M059J (cell line): ENCODE measurements at regions not wholly inside any gene's neighbourhood (a gene's known extent, or its start where the extent isn't known, plus 50 kb on each side); places are given as distances from the start of the nearest gene placed in this dataset.

Experiments used
- DNase-seq: peaks from one replicate; pipeline ENCODE4 v3.0.0-alpha.2; 2012; ENCODE audit warnings: low read depth

GRCh38 chr15:29952225-29952624 lies 130.0 kb upstream of the TJP1 start:
- no peak for DNase-seq

DNA sequence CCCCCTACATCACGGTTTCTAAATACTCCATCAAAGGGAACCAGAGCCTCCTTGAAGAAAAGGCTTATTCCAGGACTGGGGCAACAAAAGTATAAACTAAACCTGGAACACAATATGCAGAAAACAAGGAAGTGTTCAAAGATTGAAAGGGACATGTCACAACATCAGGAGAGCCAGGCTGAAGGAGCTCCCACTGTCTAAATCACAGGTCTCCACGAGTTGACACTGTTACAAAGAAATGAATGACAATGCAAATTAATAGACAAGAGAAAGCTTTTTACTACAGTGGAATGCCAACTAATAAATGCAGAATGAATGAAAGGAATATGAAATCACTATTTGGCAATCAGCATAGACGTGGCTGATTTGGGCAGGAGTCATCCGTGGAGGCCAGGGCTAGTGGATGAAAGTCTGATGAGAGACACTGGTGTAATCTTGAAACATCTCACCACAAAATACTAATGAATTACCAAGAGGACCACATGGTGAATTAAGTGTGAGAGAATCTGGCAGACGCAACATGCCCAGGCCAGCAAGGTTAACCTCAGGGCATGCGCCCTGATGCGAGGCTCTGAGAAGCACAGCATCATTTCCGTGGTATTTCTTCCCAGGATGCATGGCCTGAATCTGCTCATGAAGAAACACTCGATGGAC lies 123.8 kb upstream of the TJP1 start:
- peak; percentile 39 for DNase-seq

- no peak for DNase-seq
Observed at GRCh38 chr15:29944925-29945324, 122.7 kb upstream of the TJP1 start.

DNA sequence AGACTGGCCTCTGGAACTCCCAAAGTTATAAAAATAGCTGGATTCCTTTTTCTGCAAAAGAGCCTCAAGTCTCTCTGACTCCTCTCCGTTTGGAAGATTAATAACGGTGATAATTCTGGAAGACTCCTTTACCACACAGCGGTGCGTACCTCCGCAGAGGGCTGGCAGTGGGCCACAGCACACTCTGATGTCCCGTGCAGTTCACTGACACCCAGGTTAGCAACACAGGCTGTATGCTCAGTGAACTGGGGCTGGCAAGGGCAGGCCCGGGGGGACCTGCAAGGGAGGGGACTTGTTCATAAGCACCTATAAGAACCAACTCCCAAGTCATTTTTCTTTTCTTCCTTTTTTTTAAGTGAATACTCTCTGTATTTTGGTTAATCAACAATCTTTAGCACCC lies 120.3 kb upstream of the TJP1 start:
- DNase-seq: no peak

- no peak for DNase-seq
Observed at GRCh38 chr15:29942143-29942542, 119.9 kb upstream of the TJP1 start.

DNA sequence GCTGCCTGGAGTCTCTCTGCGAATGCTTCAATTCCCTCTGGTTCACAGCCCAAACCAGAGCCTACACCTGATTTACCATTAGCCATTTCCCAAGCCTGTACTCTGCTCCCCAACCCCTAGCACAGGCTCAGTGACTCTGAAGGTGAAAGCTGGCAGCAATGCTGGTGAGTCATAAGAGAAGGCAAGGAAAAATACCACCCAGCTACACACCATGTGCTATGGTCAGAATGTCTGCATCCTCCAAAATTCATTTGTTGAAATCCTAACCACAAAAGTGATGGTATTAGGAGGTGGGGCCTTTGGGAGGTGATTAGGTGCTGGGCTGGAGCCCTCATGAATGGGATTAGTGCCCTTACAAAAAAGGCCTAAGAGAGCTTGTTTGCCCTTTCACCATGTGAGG lies 117.1 kb upstream of the TJP1 start:
- peak; percentile 77 for DNase-seq

DNA sequence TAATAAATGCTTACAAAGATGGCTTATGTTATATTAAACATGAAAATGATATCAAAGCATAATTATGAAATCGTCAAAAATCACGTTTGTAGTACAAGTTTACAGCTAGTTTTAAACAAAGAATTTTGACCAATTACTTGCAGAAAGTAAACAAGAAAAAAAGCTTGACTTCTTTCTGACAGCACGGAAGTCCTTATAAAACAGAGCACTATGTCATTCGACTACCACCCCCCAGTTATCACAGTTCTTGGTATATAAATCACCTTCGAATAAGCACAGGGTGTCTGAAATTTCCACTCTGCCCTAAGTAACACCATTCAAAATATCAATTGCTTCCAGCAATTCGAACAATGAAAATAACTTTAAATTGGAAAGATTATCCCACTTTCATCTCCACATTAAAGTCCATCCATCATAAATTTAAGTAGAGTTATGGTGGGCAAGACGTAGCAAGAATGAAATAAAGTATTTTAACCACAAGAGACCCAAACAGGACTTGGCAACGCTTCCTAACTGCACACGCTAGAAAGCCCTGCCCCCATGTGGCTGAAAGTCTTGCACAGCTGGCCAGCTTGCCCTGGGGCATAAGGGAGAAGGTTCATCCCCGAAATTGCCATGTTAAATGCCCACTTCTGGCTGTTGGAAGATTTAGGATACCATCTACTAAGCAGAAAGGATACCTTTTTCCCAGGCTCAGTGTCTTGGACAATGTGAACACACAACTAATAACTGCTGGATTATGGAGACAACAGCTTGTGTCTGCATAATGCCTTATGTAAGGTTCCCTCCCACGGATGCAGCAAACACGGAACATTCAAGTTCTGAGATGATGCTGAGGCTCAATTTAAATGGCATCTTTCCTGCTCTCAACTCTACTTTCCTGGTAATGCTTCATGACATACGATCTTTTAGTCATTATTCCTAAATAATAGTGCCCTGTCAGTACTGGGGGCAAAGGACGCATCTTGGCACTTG lies 116.4 kb upstream of the TJP1 start:
- no peak for DNase-seq

DNA sequence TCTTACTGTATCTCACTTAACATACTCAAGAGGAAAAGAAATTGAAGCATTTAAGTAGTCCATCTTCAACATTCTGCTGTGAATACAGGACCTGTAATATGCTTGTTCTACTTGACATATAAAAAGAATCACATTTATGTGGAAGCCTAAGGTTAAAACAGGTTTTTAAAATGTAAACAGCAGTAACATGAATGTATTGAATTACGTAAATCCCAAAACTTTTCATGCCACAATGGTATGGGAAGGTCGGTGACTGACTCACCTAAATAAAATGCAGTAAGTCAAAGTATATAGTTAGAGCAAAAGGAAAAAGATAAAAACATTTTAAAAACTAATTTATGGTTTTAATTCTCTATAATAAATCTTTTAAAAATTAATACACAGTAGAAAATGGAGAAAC lies 115.7 kb upstream of the TJP1 start:
- no peak for DNase-seq

DNA sequence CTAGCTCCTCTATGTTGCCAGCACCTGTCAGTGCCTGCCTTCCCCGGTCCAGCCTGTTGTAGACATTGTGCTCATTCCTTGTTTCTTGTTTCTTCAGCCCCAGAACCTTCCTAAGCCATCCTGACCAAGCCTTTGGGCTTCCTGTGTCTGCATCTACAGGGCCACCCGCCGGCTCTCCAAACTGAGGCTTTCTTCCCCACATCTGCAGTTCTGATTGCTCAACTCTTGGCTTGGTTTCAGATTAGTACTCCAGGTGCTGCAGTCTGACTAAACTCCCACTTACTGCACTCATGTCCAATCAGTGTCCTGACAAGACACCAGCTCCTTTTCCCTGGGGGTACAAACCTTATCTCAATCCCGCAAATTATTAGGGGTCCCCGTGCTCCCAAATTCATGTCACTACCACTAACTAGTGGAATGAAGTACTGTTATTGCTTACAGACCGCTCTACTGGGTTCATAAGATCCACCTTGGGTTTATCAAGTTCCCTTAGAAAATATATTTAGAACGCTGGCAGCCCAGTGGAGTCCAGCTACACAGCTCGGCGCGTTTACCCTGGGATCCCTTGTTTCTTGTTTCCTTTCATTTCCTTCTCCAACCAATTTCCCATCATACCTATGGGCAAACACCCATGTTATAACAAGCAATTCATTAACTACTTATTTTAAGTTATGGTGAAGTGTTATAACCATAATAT lies 114.2 kb upstream of the TJP1 start:
- peak; percentile 16 for DNase-seq

- peak; percentile 18 for DNase-seq
Observed at GRCh38 chr15:29935296-29936004, 113.2 kb upstream of the TJP1 start.

DNA sequence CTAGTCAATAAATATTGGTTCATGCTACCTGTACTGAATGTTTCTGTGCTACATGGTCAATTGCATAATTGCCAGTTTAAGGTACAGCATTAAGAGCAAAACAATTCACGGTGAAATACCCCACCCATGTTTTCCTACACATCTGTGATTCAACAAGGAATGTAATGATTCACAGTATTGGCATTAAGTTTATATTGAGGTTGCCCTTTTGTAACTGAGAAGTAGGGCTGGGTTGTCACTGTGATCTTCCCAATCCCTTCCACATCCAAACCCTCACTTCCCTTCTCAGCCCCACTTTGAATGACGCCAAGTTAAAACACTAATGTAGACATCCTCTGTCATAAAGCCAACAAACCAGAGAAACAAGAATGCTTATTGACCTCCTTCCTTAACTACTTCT lies 112.0 kb upstream of the TJP1 start:
- DNase-seq: peak; percentile 75

DNA sequence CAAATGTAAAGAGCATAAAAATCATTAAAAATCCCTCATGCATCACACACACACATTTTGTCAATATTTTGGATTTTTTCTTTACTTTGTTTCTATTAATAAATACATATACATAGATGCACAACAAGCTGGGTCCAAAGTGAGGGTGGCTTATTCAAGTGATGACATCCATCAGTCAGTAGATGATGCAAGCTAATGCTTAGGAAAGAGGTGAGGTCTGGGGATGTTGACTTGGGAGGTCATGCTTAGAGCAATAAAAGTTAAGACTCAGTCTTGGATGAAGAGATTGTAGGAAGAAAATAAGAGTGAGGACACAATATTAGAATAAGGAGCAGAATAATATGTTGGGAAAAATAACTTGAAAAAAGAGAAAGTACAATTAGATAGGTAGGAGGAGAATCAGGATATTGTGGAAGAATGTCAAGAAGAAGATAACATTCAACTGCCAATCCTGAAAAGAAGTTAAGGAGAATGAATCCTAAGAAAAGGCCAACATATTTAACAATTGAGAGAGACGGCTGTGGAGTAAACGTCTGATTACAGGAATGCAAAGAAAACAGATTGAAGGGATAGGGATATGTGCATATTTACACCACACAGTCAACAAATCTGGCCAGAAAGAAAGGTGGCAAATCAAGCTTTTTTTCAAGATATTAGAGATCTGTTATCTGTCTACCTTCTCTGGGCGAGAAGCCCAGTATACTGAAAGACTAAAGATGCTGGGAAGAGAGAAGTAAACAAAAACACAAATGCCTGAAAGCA lies 111.0 kb upstream of the TJP1 start:
- DNase-seq: no peak

GRCh38 chr15:29926083-29926388 lies 103.8 kb upstream of the TJP1 start:
- DNase-seq: no peak

DNA sequence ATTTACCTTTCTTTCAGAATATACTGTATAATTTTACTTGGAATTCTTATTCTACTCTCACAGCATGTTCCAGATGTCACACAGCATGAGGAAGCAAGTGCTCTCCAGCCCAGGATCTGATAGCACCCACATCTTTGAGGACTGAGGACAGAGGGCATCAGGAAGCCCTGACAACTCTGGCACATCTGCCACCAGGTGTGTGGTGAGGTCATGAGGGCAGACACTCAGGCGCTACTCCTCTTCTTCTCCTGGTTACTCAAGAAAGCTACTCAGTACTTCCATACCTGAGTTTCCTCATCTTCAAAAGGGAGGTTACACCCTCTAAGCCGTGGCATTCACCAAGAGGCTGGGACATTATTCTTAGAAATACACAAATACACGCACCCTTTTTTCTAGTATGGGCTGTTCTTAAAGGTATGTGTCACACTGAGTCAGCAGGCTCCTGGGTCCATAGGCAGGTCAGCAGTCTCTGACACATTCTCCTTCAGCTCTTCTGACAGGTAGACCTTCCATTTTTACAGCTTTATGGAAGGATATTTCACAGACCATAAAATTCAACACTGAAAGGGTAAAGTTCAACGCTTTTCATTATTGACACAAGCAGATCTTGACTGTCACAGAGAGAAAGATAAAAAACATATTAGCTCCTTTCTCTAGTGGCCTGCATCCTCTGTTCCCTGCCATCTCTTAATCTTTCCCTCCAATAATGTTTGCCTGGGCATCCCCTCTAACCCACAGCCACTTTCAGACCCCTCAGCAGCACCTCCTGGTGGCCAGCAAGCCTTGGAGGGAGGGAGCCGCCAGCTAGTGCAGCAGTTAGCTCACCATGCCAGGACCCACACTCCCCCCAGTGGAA lies 103.2 kb upstream of the TJP1 start:
- DNase-seq: peak; percentile 80

DNA sequence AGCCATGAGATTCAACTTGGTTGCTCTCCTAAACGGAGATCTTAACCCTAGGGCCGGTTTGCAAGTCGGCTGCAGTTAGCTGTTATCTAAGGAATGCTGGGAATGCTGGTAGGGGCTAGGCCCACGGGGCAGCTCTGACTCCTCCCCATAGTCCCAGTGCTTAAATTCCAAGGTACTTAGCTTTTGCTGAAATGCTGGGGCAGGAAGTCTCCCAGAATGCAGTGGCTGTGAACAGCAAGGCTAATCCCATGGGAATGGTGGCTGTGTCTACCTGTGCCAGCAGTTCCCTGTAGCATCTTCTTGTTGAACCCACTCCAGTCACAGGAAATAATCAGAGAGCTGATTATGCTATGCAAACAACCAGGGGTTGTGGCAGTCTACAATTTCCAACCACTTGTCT lies 102.5 kb upstream of the TJP1 start:
- DNase-seq: peak; percentile 81

DNA sequence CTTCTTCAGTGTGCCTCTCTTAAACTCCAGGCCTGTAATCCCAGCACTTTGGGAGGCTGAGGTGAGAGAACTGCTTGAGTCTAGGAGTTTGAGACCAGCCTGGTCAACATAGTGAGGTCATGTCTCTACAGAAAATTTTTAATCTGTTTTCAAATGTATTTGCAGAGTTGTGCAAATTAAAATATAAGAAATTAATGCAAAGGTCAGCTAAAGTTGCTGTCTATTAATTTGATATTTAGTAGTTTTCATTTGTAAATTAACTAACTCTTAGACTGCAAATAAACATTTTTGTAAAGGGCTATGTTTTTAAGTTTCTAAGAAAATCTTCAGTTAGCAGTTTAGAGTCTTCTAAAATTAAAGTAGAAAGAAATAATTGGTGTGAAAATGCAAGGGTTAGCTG lies 99.9 kb upstream of the TJP1 start:
- no peak for DNase-seq

- peak; percentile 49 for DNase-seq
Observed at GRCh38 chr15:29921130-29921601, 98.9 kb upstream of the TJP1 start.

DNA sequence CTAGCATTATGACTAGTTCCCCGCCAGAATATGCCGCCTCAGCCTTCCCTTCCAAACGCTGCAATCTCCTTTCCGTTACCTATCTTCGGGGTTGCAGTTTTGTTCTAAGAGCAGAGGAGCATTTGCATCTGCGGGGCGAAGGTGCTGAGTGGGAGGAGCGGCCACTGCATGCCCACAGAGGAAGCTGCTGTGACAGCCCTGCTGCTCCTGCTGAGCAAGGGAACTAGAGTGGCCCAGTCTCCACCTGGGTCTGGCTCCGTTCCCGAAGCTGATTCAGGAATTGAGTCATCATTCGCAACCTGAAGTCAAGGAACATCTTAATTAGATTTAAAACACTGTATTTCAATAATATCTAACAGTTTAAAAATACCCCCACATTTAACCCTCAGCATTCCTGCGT lies 98.2 kb upstream of the TJP1 start:
- DNase-seq: peak; percentile 81

DNA sequence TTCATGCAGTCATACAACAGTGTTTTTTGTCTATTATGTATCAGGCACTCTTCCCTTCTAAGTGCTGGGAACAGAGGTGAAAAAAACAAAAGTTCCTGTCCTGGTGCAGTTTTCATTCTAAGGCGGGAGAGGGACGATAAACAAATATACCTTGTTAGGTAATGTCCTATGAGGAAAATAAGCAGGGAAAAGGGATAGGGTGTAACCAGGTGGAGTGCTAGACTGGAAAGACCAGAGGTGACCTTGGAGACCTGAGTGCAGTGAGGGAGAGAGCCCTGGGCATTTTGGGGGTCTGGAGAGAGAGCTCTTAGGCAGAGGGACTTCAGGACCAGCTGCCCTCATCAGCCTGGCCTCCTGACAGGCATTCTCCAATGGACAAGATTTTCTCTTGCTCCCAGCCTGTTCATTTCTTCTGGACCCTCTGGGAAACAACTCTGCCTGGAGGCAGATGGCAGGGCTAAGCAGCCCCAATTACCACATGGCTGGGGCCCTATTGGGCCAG lies 97.2 kb upstream of the TJP1 start:
- no peak for DNase-seq
